A673 (cell line): ENCODE measurements at regions not wholly inside any gene's neighbourhood (a gene's known extent, or its start where the extent isn't known, plus 50 kb on each side); places are given as distances from the start of the nearest gene placed in this dataset.

ENCODE experiments used
- BruUV-seq: library from RNA; stranded (reverse); fragments of 400-500 nt; replicated peaks from 2 replicates; lab custom pipeline; 2021; lab: Mats Ljungman, UMichigan
- CTCF ChIA-PET: fragments of 300-600 bp; sonication (Branson Sonifier 250); formaldehyde crosslinking; loops from one replicate; lab custom pipeline; 2022; ENCODE audit warnings: antibody characterized with exemption; lab: Charles Lee
- POLR2A ChIA-PET: fragments of 300-600 bp; sonication (Branson Sonifier 250); formaldehyde crosslinking; loops from one replicate; lab custom pipeline; 2022; ENCODE audit warnings: antibody characterized with exemption; ENCODE audit not compliant: low non-redundant PET; lab: Charles Lee
- DNase-seq: peaks from one replicate; pipeline ENCODE4 v3.0.0-alpha.2; 2015; ENCODE audit warnings: low spot score
- H3K27ac ChIP-seq: fragments of 200-600 bp; sonication (generic); 2 replicates; pipeline ENCODE4 v1.5.1; 2016; ENCODE audit warnings: mixed run types, low read depth, mild to moderate bottlenecking, mixed read lengths, antibody characterized with exemption, low read length; ENCODE audit not compliant: poor library complexity, severe bottlenecking
- H3K27me3 ChIP-seq: fragments of 200-600 bp; sonication (generic); replicated peaks from 2 replicates; pipeline ENCODE4 v1.6.1; 2017; ENCODE audit warnings: mixed run types, low read depth, mild to moderate bottlenecking, mixed read lengths, antibody characterized with exemption, low read length; ENCODE audit not compliant: insufficient read depth, poor library complexity
- H3K36me3 ChIP-seq: fragments of 200-600 bp; sonication (generic); 2 replicates; pipeline ENCODE4 v1.6.1; 2016; ENCODE audit warnings: mixed run types, mild to moderate bottlenecking, mixed read lengths, antibody characterized with exemption, low read length; ENCODE audit not compliant: insufficient read depth, poor library complexity, severe bottlenecking
- H3K4me1 ChIP-seq: fragments of 200-600 bp; sonication (generic); 2 replicates; pipeline ENCODE4 v1.6.1; 2017; ENCODE audit warnings: mixed run types, mild to moderate bottlenecking, mixed read lengths, antibody characterized with exemption, low read length; ENCODE audit not compliant: insufficient read depth, poor library complexity, severe bottlenecking
- H3K4me3 ChIP-seq: fragments of 200-600 bp; sonication (generic); 2 replicates; pipeline ENCODE4 v1.5.1; 2016; ENCODE audit warnings: low read depth, mixed run types, mild to moderate bottlenecking, mixed read lengths, low read length; ENCODE audit not compliant: poor library complexity, severe bottlenecking
- H3K9me3 ChIP-seq: fragments of 200-600 bp; sonication (generic); 2 replicates; pipeline ENCODE4 v1.6.1; 2016; ENCODE audit warnings: mixed run types, low read depth, mild to moderate bottlenecking, mixed read lengths, antibody characterized with exemption, low read length; ENCODE audit not compliant: poor library complexity, severe bottlenecking
- CTCF ChIP-seq: fragments of 300-800, 200-600 bp; sonication (generic); conservative IDR thresholded peaks from 2 replicates; pipeline ENCODE4 v1.5.1; 2017; ENCODE audit warnings: low read depth, mild to moderate bottlenecking, antibody characterized with exemption, low read length, moderate library complexity, mixed read lengths
- EZH2 ChIP-seq: fragments of 200-600 bp; sonication (generic); IDR thresholded peaks from 2 replicates; pipeline ENCODE4 v1.6.1; 2017; ENCODE audit warnings: borderline replicate concordance, low read depth, mild to moderate bottlenecking, mixed read lengths, antibody characterized with exemption, low read length; ENCODE audit not compliant: poor library complexity, severe bottlenecking
- intact Hi-C: fragments of 100-400 bp; cut with micrococcal nuclease; formaldehyde crosslinking; loops from one replicate; pipeline ENCODE4 v1.10.0; 2022; ENCODE audit not compliant: unreplicated experiment

GRCh38 chr13:71018995-71019394, 848.0 kb downstream of the DACH1 start:
- POLR2A ChIA-PET: no interaction called here

GRCh38 chr13:71018544-71018943, 848.5 kb downstream of the DACH1 start:
- H3K4me3 ChIP-seq: no peak overlapping the region
- no peak overlapping the region for H3K27ac ChIP-seq
- BruUV-seq: no TSS peak
- no peaks in the 10 kb centered on the region for H3K36me3 ChIP-seq
- H3K9me3 ChIP-seq: no peaks in the 10 kb centered on the region
- no peak for TF ChIP-seq CTCF
- TF ChIP-seq EZH2: no peak
- no peaks in the 10 kb centered on the region for H3K27me3 ChIP-seq
- DNase-seq: no peak
- ChIA-PET CTCF (no interaction called here), POLR2A (no interaction called here)
- H3K4me1 ChIP-seq: no peaks in the 10 kb centered on the region
- intact Hi-C loops: no loop called here

More at GRCh38 chr13:71018995-71019394, 848.0 kb downstream of the DACH1 start:
- no peak overlapping the region for H3K4me3 ChIP-seq
- no TSS peak for BruUV-seq
- TF ChIP-seq CTCF (no peak), EZH2 (no peak)
- intact Hi-C loops: no loop called here
- no peaks in the 10 kb centered on the region for H3K27me3 ChIP-seq
- CTCF ChIA-PET: no interaction called here
- H3K4me1 ChIP-seq: no peaks in the 10 kb centered on the region
- DNase-seq: no peak
- no peak overlapping the region for H3K27ac ChIP-seq
- no peaks in the 10 kb centered on the region for H3K9me3 ChIP-seq
- no peaks in the 10 kb centered on the region for H3K36me3 ChIP-seq

- DNase-seq: no peak
- ChIA-PET POLR2A (no interaction called here), CTCF (no interaction called here)
- BruUV-seq: no TSS peak
- Histone ChIP-seq H3K27ac (no peak overlapping the region), H3K27me3 (no peaks in the 10 kb centered on the region), H3K36me3 (no peaks in the 10 kb centered on the region), H3K9me3 (no peaks in the 10 kb centered on the region), H3K4me3 (no peak overlapping the region), H3K4me1 (no peaks in the 10 kb centered on the region)
- TF ChIP-seq EZH2 (no peak), CTCF (no peak)
- intact Hi-C loops: no loop called here
Observed at GRCh38 chr13:71017607-71018006, 849.4 kb downstream of the DACH1 start.
